HEK293T (cell line): ENCODE measurements at regions not wholly inside any gene's neighbourhood (a gene's known extent, or its start where the extent isn't known, plus 50 kb on each side); places are given as distances from the start of the nearest gene placed in this dataset.

ENCODE experiments used
- CTCF ChIA-PET: fragments of 350-600 bp; formaldehyde crosslinking; extraction: SDS; loops from one replicate; lab custom pipeline; 2021; ENCODE audit warnings: antibody characterized with exemption, inconsistent platforms; lab: Yijun Ruan, JAX
- POLR2A ChIA-PET: fragments of 350-600 bp; formaldehyde crosslinking; extraction: SDS; loops from one replicate; lab custom pipeline; 2020; ENCODE audit warnings: antibody characterized with exemption, inconsistent platforms; lab: Yijun Ruan, JAX
- DNase-seq: peaks from one replicate; pipeline ENCODE4 v3.0.0; 2012; ENCODE audit warnings: mixed read lengths; ENCODE audit errors: extremely low spot score
- ARNT ChIP-seq: fragments of 450-650 bp; IDR thresholded peaks from 2 replicates; pipeline ENCODE4 v1.6.1; 2017; ENCODE audit warnings: mild to moderate bottlenecking
- BHLHE40 ChIP-seq: fragments of 450-650 bp; IDR thresholded peaks from 2 replicates; pipeline ENCODE4 v1.6.1; 2016; ENCODE audit warnings: mild to moderate bottlenecking, moderate library complexity, borderline replicate concordance
- CTBP1 ChIP-seq: fragments of 450-650 bp; IDR thresholded peaks from 2 replicates; pipeline ENCODE4 v1.6.1; 2016; ENCODE audit warnings: borderline replicate concordance
- ELF4 ChIP-seq: fragments of 450-650 bp; IDR thresholded peaks from 2 replicates; pipeline ENCODE4 v1.6.1; 2017; ENCODE audit warnings: antibody characterized with exemption
- FOXA1 ChIP-seq: fragments of 450-650 bp; IDR thresholded peaks from 2 replicates; pipeline ENCODE4 v1.6.1; 2016; ENCODE audit warnings: mild to moderate bottlenecking
- FOXK2 ChIP-seq: fragments of 450-650 bp; IDR thresholded peaks from 2 replicates; pipeline ENCODE4 v1.6.1; 2016; ENCODE audit warnings: mild to moderate bottlenecking
- FOXM1 ChIP-seq: fragments of 450-650 bp; IDR thresholded peaks from 2 replicates; pipeline ENCODE4 v1.6.1; 2017; ENCODE audit warnings: mild to moderate bottlenecking, borderline replicate concordance
- HDGF ChIP-seq: fragments of 450-650 bp; IDR thresholded peaks from 2 replicates; pipeline ENCODE4 v1.6.1; 2017; ENCODE audit warnings: antibody characterized with exemption, borderline replicate concordance
- L3MBTL2 ChIP-seq: fragments of 450-650 bp; conservative IDR thresholded peaks from 2 replicates; pipeline ENCODE4 v1.6.1; 2016; ENCODE audit warnings: mild to moderate bottlenecking
- LEF1 ChIP-seq: fragments of 450-650 bp; IDR thresholded peaks from 2 replicates; pipeline ENCODE4 v1.6.1; 2017; ENCODE audit warnings: mild to moderate bottlenecking, borderline replicate concordance
- NFRKB ChIP-seq: fragments of 450-650 bp; IDR thresholded peaks from 2 replicates; pipeline ENCODE4 v1.6.1; 2016; ENCODE audit warnings: mild to moderate bottlenecking, moderate library complexity
- PKNOX1 ChIP-seq: fragments of 450-650 bp; IDR thresholded peaks from 2 replicates; pipeline ENCODE4 v1.6.1; 2016
- SP1 ChIP-seq: fragments of 450-650 bp; IDR thresholded peaks from 2 replicates; pipeline ENCODE4 v1.6.1; 2017
- SUZ12 ChIP-seq: fragments of 450-650 bp; IDR thresholded peaks from 2 replicates; pipeline ENCODE4 v1.6.1; 2016; ENCODE audit warnings: mild to moderate bottlenecking
- TARDBP ChIP-seq: fragments of 450-650 bp; IDR thresholded peaks from 2 replicates; pipeline ENCODE4 v1.6.1; 2016
- ZNF384 ChIP-seq: fragments of 450-650 bp; IDR thresholded peaks from 2 replicates; pipeline ENCODE4 v1.6.1; 2016

GRCh38 chr9:19663570-19663969 lies 125.3 kb downstream of the SLC24A2 start:
- ChIA-PET CTCF (no interaction called here), POLR2A (no interaction called here)
- TF ChIP-seq ARNT (no peak), NFRKB (no peak), FOXK2 (no peak), BHLHE40 (no peak), PKNOX1 (no peak), SUZ12 (no peak), L3MBTL2 (no peak), ZNF384 (no peak), LEF1 (no peak), SP1 (no peak), TARDBP (no peak), FOXM1 (no peak), HDGF (no peak)
- DNase-seq = no peak

- TF ChIP-seq LEF1 = no peak
- no peak for TF ChIP-seq NFRKB
- no peak for TF ChIP-seq ZNF384
- TF ChIP-seq TARDBP = no peak
- no peak for TF ChIP-seq PKNOX1
- no peak for TF ChIP-seq BHLHE40
- no peak for TF ChIP-seq FOXA1
- TF ChIP-seq L3MBTL2 = no peak
- no peak for TF ChIP-seq ARNT
- no peak for TF ChIP-seq FOXM1
- no peak for TF ChIP-seq ELF4
- no peak for TF ChIP-seq CTBP1
- TF ChIP-seq SUZ12 = no peak
- TF ChIP-seq FOXK2 = no peak
- no peak for TF ChIP-seq SP1
- TF ChIP-seq HDGF = no peak
- POLR2A ChIA-PET = no interaction called here
- no peak for DNase-seq
- CTCF ChIA-PET = no interaction called here
These were observed 126.6 kb downstream of the SLC24A2 start for GRCh38 chr9:19662213-19662612.

- ChIA-PET CTCF (no interaction called here), POLR2A (no interaction called here)
- DNase-seq = no peak
- TF ChIP-seq PKNOX1 (no peak), NFRKB (no peak), FOXM1 (no peak), LEF1 (no peak), CTBP1 (no peak), SP1 (no peak), ELF4 (no peak)
These were observed 128.8 kb downstream of the SLC24A2 start for GRCh38 chr9:19660019-19660418.

GRCh38 chr9:19656704-19657103 lies 132.1 kb downstream of the SLC24A2 start:
- POLR2A ChIA-PET = no interaction called here
- no peak for TF ChIP-seq BHLHE40
- TF ChIP-seq LEF1 = no peak
- no peak for TF ChIP-seq L3MBTL2
- no peak for TF ChIP-seq TARDBP
- TF ChIP-seq NFRKB = no peak
- no peak for TF ChIP-seq ELF4
- no peak for TF ChIP-seq ZNF384
- TF ChIP-seq FOXM1 = no peak
- no peak for TF ChIP-seq HDGF

GRCh38 chr9:19651681-19652080 lies 137.2 kb downstream of the SLC24A2 start:
- DNase-seq = no peak
- POLR2A ChIA-PET = no interaction called here
- TF ChIP-seq NFRKB (no peak), ARNT (no peak), FOXK2 (no peak), ELF4 (no peak), FOXM1 (no peak), SUZ12 (no peak), ZNF384 (no peak), CTBP1 (no peak), BHLHE40 (no peak), HDGF (no peak)
- CTCF ChIA-PET = no interaction called here

More at GRCh38 chr9:19656704-19657103, 132.1 kb downstream of the SLC24A2 start:
- CTCF ChIA-PET = no interaction called here
- no peak for DNase-seq

GRCh38 chr9:19650312-19650711 lies 138.5 kb downstream of the SLC24A2 start:
- ChIA-PET CTCF (no interaction called here), POLR2A (no interaction called here)
- no peak for DNase-seq
- TF ChIP-seq FOXK2 = no peak
- no peak for TF ChIP-seq CTBP1
- no peak for TF ChIP-seq HDGF
- no peak for TF ChIP-seq FOXM1
- no peak for TF ChIP-seq SUZ12
- TF ChIP-seq FOXA1 = no peak
- no peak for TF ChIP-seq LEF1
- TF ChIP-seq PKNOX1 = no peak
- no peak for TF ChIP-seq ARNT
- TF ChIP-seq TARDBP = no peak
- no peak for TF ChIP-seq BHLHE40
- no peak for TF ChIP-seq SP1
- no peak for TF ChIP-seq ZNF384
- no peak for TF ChIP-seq ELF4
